ENCODE measurements at regions not wholly inside any gene's neighbourhood (a gene's known extent, or its start where the extent isn't known, plus 50 kb on each side); places are given as distances from the start of the nearest gene placed in this dataset.
"Not testable (repeated sequence)": the region's sequence is repeated elsewhere in the genome, so short reads cannot be mapped to it uniquely, and the experiment has no call there.

GRCh38 chr2:2464094-2464493 lies 133.0 kb upstream of the MYT1L start:
- TF ChIP-seq, protein P1, sequence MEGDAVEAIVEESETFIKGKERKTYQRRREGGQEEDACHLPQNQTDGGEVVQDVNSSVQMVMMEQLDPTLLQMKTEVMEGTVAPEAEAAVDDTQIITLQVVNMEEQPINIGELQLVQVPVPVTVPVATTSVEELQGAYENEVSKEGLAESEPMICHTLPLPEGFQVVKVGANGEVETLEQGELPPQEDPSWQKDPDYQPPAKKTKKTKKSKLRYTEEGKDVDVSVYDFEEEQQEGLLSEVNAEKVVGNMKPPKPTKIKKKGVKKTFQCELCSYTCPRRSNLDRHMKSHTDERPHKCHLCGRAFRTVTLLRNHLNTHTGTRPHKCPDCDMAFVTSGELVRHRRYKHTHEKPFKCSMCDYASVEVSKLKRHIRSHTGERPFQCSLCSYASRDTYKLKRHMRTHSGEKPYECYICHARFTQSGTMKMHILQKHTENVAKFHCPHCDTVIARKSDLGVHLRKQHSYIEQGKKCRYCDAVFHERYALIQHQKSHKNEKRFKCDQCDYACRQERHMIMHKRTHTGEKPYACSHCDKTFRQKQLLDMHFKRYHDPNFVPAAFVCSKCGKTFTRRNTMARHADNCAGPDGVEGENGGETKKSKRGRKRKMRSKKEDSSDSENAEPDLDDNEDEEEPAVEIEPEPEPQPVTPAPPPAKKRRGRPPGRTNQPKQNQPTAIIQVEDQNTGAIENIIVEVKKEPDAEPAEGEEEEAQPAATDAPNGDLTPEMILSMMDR (IDR thresholded peaks at IDR 0.05; ENCODE audit: unreplicated experiment), result no peak
- Mint-ChIP-seq H3K9me3 (no peaks in the 10 kb centered on the region), H3K36me3 (no peaks in the 10 kb centered on the region), H3K4me1 (no peaks in the 10 kb centered on the region), H3K27ac (no peak overlapping the region), H3K27me3 (ENCODE audit: low read depth) (peaks cover 12% of the 10 kb centered on the region), H3K4me3 (peak overlapping the region; percentile 27)
- DNase-seq (ENCODE audit: low spot score in 2 of 2, unreplicated experiment in 2 of 2), result peak in 1 of 2 experiments; percentile 45

DNA sequence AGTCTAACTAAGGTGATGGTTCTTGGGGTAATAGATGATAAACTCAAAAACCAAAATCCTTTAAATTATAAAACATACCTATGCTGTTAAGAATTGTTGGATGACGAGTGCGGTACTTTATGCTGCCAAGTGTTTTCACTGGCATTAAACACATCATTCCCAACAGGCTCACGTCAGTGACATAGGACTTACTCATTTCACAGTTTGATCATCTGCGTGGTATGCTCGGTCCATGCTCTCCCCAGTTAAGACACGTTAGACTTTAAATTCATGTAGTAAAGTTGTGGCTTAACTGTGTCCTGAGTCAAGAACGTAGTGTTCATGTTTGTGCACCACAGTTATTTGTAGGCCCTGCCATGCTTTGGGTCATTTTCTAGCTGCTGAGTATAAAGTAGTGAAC lies 125.6 kb upstream of the MYT1L start:
- peaks cover 4% of the 10 kb centered on the region for H3K9me3 Mint-ChIP-seq

GRCh38 chr2:2455151-2455550 lies 124.1 kb upstream of the MYT1L start:
- Mint-ChIP-seq H3K9me3 (peaks cover 7% of the 10 kb centered on the region), H3K27ac (no peak overlapping the region), H3K36me3 (no peaks in the 10 kb centered on the region), H3K4me3 (no peak overlapping the region), H3K4me1 (no peaks in the 10 kb centered on the region), H3K27me3 (ENCODE audit: low read depth) (peaks cover 2% of the 10 kb centered on the region)
- TF ChIP-seq, protein P1 (IDR thresholded peaks at IDR 0.05; ENCODE audit: unreplicated experiment), result no peak
- DNase-seq (ENCODE audit: low spot score in 2 of 2, unreplicated experiment in 2 of 2), result no peak

More for the DNA sequence above, 125.6 kb upstream of the MYT1L start:
- Mint-ChIP-seq H3K4me3 (no peak overlapping the region), H3K4me1 (no peaks in the 10 kb centered on the region), H3K27me3 (ENCODE audit: low read depth) (peaks cover 2% of the 10 kb centered on the region), H3K36me3 (no peaks in the 10 kb centered on the region), H3K27ac (no peak overlapping the region)
- TF ChIP-seq, protein P1 (IDR thresholded peaks at IDR 0.05; ENCODE audit: unreplicated experiment), result no peak
- DNase-seq (ENCODE audit: low spot score in 2 of 2, unreplicated experiment in 2 of 2), result no peak

GRCh38 chr2:2452961-2453360 lies 121.9 kb upstream of the MYT1L start:
- Mint-ChIP-seq H3K9me3 (peaks cover 9% of the 10 kb centered on the region), H3K4me1 (no peaks in the 10 kb centered on the region), H3K36me3 (no peaks in the 10 kb centered on the region), H3K4me3 (no peak overlapping the region), H3K27me3 (ENCODE audit: low read depth) (no peaks in the 10 kb centered on the region), H3K27ac (no peak overlapping the region)
- no peak for DNase-seq (ENCODE audit: low spot score in 2 of 2, unreplicated experiment in 2 of 2)
- TF ChIP-seq, protein P1 (IDR thresholded peaks at IDR 0.05; ENCODE audit: unreplicated experiment), result no peak

GRCh38 chr2:2451275-2451674 lies 120.2 kb upstream of the MYT1L start:
- H3K4me3 Mint-ChIP-seq; H3K4me1 Mint-ChIP-seq; H3K27ac Mint-ChIP-seq; H3K9me3 Mint-ChIP-seq; DNase-seq (ENCODE audit: low spot score in 2 of 2, unreplicated experiment in 2 of 2); H3K27me3 Mint-ChIP-seq (ENCODE audit: low read depth); H3K36me3 Mint-ChIP-seq: not testable (repeated sequence)

- H3K4me1 Mint-ChIP-seq, result no peaks in the 10 kb centered on the region
- no peaks in the 10 kb centered on the region for H3K36me3 Mint-ChIP-seq
- no peaks in the 10 kb centered on the region for H3K27me3 Mint-ChIP-seq (ENCODE audit: low read depth)
- no peak overlapping the region for H3K4me3 Mint-ChIP-seq
- no peak for DNase-seq (ENCODE audit: low spot score in 2 of 2, unreplicated experiment in 2 of 2)
- H3K27ac Mint-ChIP-seq, result no peak overlapping the region
- TF ChIP-seq, protein P1 (IDR thresholded peaks at IDR 0.05; ENCODE audit: unreplicated experiment), result no peak
- H3K9me3 Mint-ChIP-seq, result peaks cover 13% of the 10 kb centered on the region
Measured at GRCh38 chr2:2448178-2448577, 117.1 kb upstream of the MYT1L start.

Data from mesothelial cell of epicardium (in vitro differentiated cells).